Erythroblast (primary cell): ENCODE measurements at regions not wholly inside any gene's neighbourhood (a gene's known extent, or its start where the extent isn't known, plus 50 kb on each side); places are given as distances from the start of the nearest gene placed in this dataset.

Experiments
- GATA1 ChIP-seq: IDR thresholded peaks from 2 replicates; pipeline ENCODE4 v1.6.1; 2011; ENCODE audit warnings: low read depth, mild to moderate bottlenecking, control low read depth, low read length, moderate library complexity
- POLR2A ChIP-seq: IDR thresholded peaks from 2 replicates; pipeline ENCODE4 v1.6.1; 2011; ENCODE audit warnings: mild to moderate bottlenecking, low read length

GRCh38 chr17:69729944-69730343 is 315.4 kb downstream of the MAP2K6 start:
- TF ChIP-seq POLR2A (no peak), GATA1 (no peak)
